Adipocyte (in vitro differentiated cells): ENCODE measurements at regions not wholly inside any gene's neighbourhood (a gene's known extent, or its start where the extent isn't known, plus 50 kb on each side); places are given as distances from the start of the nearest gene placed in this dataset.

ENCODE experiments used
- DNase-seq: peaks from one replicate; pipeline ENCODE4 v3.0.0-alpha.2; 2015; ENCODE audit warnings: low read depth
- H3K27me3 ChIP-seq: replicated peaks from 2 replicates; pipeline ENCODE4 v1.7.0; 2013; ENCODE audit warnings: mild to moderate bottlenecking, low read length, moderate library complexity; ENCODE audit not compliant: control insufficient read depth, insufficient read depth
- H3K36me3 ChIP-seq: 2 replicates; pipeline ENCODE4 v1.7.0; 2013; ENCODE audit warnings: low read length, mild to moderate bottlenecking, moderate library complexity; ENCODE audit not compliant: control insufficient read depth, insufficient read depth, severe bottlenecking
- H3K4me1 ChIP-seq: 2 replicates; pipeline ENCODE4 v1.7.0; 2013; ENCODE audit warnings: mild to moderate bottlenecking, low read length, moderate library complexity; ENCODE audit not compliant: control insufficient read depth, insufficient read depth
- H3K4me3 ChIP-seq: 2 replicates; pipeline ENCODE4 v1.7.0; 2013; ENCODE audit warnings: mild to moderate bottlenecking, low read length, moderate library complexity
- H3K9ac ChIP-seq: 2 replicates; pipeline ENCODE4 v1.7.0; 2013; ENCODE audit warnings: mild to moderate bottlenecking, low read length, moderate library complexity
- H3K9me3 ChIP-seq: 2 replicates; pipeline ENCODE4 v1.7.0; 2013; ENCODE audit warnings: mild to moderate bottlenecking, low read length, moderate library complexity; ENCODE audit not compliant: control insufficient read depth

DNA sequence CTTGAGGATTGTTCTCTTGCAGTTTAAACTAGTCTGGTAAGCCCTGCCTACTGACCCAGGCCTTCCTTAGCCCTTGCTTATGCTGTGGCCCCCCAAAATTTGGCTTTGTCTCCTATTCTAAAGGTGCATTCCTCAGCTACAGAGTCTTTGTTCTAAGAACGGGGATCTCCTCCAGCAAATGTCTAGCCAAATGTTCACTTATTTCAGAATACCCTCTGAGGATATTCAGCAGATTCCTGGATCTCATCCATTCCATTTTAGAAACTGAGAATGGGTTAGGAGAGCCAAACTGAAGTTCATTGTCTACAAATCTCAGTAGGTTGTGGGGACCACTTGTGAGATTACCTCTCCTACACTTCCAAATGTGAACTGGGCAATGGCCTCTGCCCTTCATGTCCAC is 164.2 kb upstream of the ARG1 start:
- Histone ChIP-seq H3K9ac (no peak overlapping the region), H3K36me3 (no peaks in the 10 kb centered on the region), H3K9me3 (peaks cover 7% of the 10 kb centered on the region), H3K4me3 (no peak overlapping the region), H3K27me3 (peaks cover 12% of the 10 kb centered on the region), H3K4me1 (no peaks in the 10 kb centered on the region)
- DNase-seq, result no peak

DNA sequence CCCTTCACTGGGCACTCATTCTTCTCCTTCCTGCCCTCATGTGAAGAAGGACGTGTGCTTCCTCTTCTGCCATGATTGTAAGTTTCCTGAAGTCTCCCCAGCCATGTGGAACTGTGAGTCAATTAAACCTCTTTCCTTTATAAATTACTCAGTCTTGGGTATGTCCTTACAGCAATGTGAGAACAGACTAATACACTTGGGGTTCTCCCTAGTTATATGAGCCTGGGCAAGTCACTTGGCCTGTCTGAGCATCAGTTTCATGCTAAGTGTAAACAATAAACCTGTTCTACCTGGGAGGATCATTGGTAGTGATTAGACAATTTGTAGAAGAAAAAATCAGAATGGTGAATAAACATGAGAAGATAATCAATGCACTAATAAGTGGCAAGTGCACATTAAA is 162.2 kb upstream of the ARG1 start:
- DNase-seq, result no peak
- Histone ChIP-seq H3K36me3 (no peaks in the 10 kb centered on the region), H3K4me1 (no peaks in the 10 kb centered on the region), H3K27me3 (peaks cover 12% of the 10 kb centered on the region), H3K9ac (no peak overlapping the region), H3K4me3 (no peak overlapping the region), H3K9me3 (peaks cover 7% of the 10 kb centered on the region)

DNA sequence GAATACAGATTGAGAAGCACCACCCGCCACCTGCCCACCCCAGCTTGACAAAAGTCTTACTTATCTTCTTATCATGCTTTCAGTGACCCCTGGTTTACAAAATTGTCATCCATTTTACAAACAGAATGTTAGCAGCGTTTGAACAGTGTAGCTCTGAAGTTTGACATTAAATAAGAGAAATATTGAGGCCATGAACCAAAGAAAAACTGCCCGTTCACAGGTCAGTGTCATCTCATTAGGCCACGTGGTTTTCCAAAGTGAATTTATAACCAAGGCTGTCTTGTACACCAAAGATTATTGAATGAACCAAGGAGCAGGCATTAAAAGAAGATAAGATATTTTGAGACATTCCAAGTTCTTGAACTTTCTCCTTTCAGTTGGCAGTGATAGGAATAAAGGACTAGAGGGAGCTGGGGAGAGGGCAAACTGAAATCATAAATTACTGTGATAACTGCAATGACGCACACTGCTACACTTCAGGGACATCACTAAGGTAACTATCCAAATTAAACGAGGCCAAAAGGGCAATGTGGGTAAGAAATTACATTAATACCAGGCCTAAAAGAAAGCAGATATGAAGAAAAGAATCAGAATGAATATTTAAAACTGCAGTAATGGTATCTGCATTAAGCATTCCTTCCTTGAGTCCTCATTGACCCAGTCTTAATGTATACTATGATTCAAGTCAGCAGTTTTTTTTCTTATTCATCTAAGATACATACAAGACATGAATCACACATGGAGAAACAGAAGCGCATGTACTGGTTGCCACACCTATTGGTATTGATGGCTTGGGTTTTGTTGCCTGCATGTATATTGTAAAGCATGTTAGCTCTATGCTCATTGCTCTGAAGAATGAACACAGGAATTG is 159.8 kb upstream of the ARG1 start:
- no peak for DNase-seq
- no peaks in the 10 kb centered on the region for H3K4me1 ChIP-seq
- H3K27me3 ChIP-seq, result peaks cover 12% of the 10 kb centered on the region
- H3K4me3 ChIP-seq, result no peak overlapping the region
- no peak overlapping the region for H3K9ac ChIP-seq
- peaks cover 7% of the 10 kb centered on the region for H3K9me3 ChIP-seq
- H3K36me3 ChIP-seq, result no peaks in the 10 kb centered on the region

DNA sequence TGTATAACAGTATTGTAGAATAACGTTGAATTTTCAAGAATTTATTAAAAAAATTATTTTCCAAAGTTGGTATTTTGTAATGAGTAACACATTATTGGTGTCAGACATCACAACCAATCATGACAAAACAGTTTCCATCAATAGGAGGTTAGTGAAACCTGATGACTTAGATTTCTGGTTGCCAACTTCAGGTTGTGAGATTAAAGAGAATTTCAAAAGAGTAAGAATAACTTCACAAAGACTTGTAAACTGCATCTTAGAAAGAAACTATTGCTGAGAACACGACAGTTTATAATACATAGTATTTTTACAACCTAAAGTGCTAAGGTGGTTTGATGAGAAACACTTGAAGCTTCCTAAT is 159.2 kb upstream of the ARG1 start:
- no peaks in the 10 kb centered on the region for H3K36me3 ChIP-seq
- H3K9me3 ChIP-seq, result peaks cover 7% of the 10 kb centered on the region
- DNase-seq, result no peak
- H3K4me3 ChIP-seq, result no peak overlapping the region
- H3K27me3 ChIP-seq, result peaks cover 10% of the 10 kb centered on the region
- no peaks in the 10 kb centered on the region for H3K4me1 ChIP-seq
- H3K9ac ChIP-seq, result no peak overlapping the region

DNA sequence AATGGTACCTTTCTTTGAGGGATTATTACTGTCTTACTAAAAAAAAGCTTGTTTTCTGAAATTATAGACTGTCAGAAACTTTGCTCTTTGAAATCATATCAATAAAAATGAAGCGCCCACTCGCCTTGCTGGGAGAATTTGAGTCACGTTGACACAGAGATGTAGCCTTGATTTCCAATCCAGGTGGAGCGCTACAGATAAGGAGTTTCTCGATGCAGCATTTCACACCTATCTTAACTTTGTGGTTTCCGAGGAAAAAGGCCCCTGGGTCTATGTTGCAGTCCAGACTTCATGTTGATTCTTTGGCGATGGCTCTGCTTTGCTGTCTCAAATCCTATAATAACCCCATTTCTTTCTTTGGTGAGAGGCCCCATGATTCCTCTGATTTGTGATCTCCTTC is 158.1 kb upstream of the ARG1 start:
- Histone ChIP-seq H3K27me3 (no peaks in the 10 kb centered on the region), H3K4me3 (no peak overlapping the region), H3K36me3 (no peaks in the 10 kb centered on the region), H3K9ac (no peak overlapping the region), H3K9me3 (peaks cover 7% of the 10 kb centered on the region), H3K4me1 (no peaks in the 10 kb centered on the region)
- DNase-seq, result no peak

DNA sequence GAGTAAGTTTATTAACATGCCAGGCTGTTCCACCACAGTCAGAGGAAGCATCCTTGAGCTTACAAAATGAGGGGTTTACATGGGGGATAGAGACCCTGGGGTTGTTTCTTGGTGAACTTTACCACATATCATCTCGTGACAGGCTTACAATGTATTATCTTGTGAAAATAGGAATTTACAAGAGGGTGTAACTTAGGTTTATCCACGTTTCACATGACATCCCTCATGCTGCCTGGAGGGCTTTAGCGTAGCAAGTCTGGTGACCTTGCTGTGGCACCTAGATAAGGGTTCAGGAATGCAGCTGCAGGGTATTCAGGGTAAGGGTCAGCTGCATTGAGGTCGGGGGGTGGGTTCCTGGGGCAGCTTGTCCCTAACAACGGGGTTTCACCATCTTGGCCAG is 154.6 kb upstream of the ARG1 start:
- Histone ChIP-seq H3K9ac (no peak overlapping the region), H3K9me3 (no peaks in the 10 kb centered on the region), H3K4me3 (no peak overlapping the region), H3K36me3 (no peaks in the 10 kb centered on the region), H3K4me1 (no peaks in the 10 kb centered on the region), H3K27me3 (peaks cover 6% of the 10 kb centered on the region)
- DNase-seq, result no peak

DNA sequence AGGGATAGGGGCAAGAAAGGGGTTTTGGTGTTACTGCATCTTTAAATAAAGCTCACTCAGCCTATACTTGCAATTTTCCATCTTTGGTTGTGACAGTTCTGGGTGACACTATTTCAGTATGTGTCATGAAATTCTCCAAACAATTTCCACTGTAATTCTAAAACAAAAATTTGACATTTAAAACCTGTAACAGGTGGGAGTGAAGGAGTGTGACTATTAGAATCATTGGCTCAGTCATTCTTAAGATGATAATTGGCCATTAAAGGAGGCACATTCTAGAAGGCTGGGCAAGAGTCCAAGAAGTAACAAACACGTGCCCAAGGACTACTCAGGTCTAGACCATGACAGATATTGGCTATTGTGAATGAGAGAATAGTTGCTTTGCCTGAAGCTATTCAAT is 153.3 kb upstream of the ARG1 start:
- H3K4me1 ChIP-seq, result no peaks in the 10 kb centered on the region
- no peak for DNase-seq
- H3K27me3 ChIP-seq, result peaks cover 6% of the 10 kb centered on the region
- no peak overlapping the region for H3K9ac ChIP-seq
- H3K4me3 ChIP-seq, result no peak overlapping the region
- H3K36me3 ChIP-seq, result no peaks in the 10 kb centered on the region
- no peaks in the 10 kb centered on the region for H3K9me3 ChIP-seq

DNA sequence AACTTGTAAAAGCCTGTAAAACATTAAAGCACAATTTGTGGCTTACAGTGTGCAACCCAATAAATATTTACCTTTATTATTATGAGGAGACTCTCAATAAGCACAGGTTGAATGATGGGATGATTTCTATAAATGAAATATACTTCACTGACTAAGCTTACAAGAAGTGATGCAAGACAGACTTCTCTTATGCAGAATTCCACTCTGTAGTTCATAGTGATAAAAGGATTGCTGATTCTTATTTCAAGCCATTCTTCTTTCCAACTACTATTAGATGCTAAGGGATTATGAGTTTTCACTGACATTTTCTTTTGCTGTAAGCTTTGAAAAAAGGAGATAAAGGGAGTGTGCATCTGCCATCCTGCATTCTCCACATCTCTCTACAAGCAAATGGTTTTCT is 149.0 kb upstream of the ARG1 start:
- H3K4me3 ChIP-seq, result no peak overlapping the region
- H3K4me1 ChIP-seq, result no peaks in the 10 kb centered on the region
- H3K9ac ChIP-seq, result no peak overlapping the region
- peaks cover 7% of the 10 kb centered on the region for H3K9me3 ChIP-seq
- peaks cover 6% of the 10 kb centered on the region for H3K27me3 ChIP-seq
- no peak for DNase-seq
- H3K36me3 ChIP-seq, result no peaks in the 10 kb centered on the region

DNA sequence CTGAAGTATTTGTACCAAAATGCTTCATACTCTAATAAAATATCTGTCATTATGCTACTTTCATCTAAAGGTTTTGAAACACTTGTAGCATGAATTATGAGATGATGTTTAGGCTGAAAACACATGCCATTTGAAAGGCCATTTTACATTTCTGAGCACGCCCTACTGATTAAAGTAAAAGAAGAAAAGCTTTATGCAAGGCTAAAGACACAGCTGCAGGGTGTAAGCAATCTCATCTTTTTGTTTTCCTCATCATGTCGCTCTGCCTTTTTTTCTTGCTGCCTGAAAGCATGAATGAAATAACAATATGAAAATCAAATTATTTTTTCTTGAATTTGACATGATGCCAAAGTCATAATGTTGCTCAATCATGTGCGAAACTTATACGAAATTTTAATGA is 148.6 kb upstream of the ARG1 start:
- no peaks in the 10 kb centered on the region for H3K4me1 ChIP-seq
- no peaks in the 10 kb centered on the region for H3K36me3 ChIP-seq
- H3K9me3 ChIP-seq, result peaks cover 7% of the 10 kb centered on the region
- no peak overlapping the region for H3K4me3 ChIP-seq
- H3K27me3 ChIP-seq, result peaks cover 6% of the 10 kb centered on the region
- no peak for DNase-seq
- H3K9ac ChIP-seq, result no peak overlapping the region

DNA sequence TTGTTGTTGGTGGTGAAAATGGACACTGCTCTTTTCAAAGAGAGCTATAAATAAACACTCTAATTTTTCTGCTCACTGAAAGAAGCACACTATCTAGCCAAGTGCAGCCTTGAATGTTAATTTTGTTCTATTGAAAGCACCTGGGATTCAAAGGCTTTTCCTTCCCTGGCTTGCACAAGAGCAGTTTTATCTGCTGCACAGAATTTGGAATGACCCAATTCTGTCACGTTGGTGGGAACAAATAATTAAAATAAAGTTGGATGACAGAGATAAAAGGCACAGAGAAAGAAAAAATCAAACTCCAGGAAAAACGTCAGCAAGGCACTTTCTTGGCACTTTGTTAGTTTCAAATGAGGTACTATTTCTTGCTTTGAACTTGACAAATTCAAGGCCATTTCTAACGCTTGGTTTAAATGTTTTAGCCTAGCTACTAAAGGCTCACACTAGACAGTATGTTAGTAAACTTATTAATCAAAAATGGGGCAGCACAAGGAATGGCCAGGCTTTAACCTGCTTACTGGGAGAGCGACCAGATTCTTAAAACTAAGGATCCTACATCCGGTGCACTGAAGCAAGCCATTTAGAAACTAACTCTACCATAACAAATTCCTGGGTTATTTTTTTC is 145.5 kb upstream of the ARG1 start:
- Histone ChIP-seq H3K27me3 (peaks cover 9% of the 10 kb centered on the region), H3K9me3 (peaks cover 7% of the 10 kb centered on the region), H3K36me3 (no peaks in the 10 kb centered on the region), H3K4me1 (no peaks in the 10 kb centered on the region), H3K9ac (no peak overlapping the region), H3K4me3 (no peak overlapping the region)
- no peak for DNase-seq

DNA sequence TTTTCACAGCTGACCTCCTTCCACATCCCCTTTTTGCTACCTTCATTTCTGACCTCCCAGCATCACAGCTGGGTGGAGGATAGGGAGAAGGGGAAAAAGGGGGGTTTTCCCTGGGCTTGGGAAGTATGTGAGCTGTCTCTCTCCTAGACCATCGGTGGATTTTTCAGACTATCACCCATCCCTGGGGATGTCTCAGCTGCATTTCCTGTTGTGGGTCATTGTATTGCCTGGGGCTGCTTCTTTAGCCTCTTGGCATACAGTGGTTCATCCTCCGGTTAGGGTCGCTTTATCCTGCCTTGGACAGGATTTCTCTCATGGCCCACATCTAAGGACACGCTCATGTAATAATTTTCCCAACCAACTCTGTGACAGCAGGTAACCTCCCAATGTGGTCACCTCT is 142.5 kb upstream of the ARG1 start:
- Histone ChIP-seq H3K4me3 (no peak overlapping the region), H3K4me1 (no peaks in the 10 kb centered on the region), H3K36me3 (no peaks in the 10 kb centered on the region), H3K9me3 (peaks cover 14% of the 10 kb centered on the region), H3K27me3 (peaks cover 9% of the 10 kb centered on the region), H3K9ac (no peak overlapping the region)
- DNase-seq, result no peak
